GM18502 (cell line): ENCODE measurements at regions not wholly inside any gene's neighbourhood (a gene's known extent, or its start where the extent isn't known, plus 50 kb on each side); places are given as distances from the start of the nearest gene placed in this dataset.
"Not testable (repeated sequence)": the region's sequence is repeated elsewhere in the genome, so short reads cannot be mapped to it uniquely, and the experiment has no call there.

Experiments
- ATAC-seq: cut with Tn5 transposase; IDR thresholded peaks from one replicate; pipeline ENCODE4 v1.9.1; 2021; ENCODE audit warnings: mild to moderate bottlenecking; ENCODE audit not compliant: unreplicated experiment, poor library complexity

DNA sequence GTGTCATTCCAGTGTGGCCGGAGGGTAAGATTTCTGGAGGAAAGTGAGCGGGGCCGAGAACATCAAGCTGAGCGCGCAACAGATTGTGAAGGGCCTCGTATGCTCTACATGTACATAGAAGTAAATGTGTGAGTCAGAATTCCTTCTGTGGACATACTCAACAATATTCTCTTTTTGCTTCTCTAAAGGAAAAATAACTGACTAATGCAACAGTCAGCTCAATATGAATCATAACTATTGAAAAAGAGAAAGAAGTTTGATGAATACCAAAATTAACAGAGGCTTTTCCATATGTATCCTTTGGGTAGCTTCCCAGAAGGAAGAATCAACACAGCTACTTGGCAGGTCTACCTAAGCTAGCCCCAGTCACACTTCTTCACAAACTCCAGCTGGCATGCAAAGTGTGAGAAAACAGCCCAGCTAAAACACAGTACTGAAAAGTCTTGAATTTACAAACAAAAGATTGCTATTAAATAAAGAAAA, 87.5 kb upstream of the ZFP42 start:
- ATAC-seq, result no peak

DNA sequence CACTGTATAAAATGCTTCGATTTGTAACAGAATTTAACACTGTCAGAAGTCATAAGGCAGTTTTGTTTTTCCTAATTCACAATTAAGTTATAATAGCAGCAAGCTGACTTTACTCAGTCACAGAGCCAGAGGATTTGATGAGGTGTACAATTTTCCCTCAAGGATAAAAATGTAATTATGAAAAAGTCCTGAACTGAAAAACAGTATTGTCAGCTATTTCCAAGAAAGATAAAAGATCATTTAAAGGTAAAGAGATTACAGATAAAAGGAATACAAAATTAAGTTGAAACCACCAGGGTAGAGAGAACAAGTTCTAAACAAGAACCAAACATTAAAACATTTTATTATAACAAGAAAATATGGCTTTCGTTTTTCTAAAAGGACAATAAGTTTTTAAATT, 86.8 kb upstream of the ZFP42 start:
- ATAC-seq, result no peak

DNA sequence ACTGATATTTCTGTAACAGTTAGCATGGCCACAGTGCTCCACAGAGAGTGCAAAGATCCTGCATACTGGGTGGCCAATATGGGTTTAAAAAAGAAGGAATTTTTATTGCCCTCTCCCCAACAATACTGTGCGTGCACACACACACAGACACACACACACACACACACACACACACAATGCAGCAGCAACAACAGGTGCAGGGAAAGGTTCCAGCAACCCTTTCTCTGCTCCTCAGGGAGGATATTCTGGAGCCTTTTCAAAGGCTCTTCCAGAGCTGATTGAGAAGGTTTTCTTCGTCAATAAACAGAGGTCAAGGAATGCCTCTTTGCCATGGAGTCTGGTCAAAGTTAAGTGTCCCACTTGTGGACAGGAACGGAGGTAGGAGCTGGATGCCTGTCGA, 84.8 kb upstream of the ZFP42 start:
- no peak for ATAC-seq

DNA sequence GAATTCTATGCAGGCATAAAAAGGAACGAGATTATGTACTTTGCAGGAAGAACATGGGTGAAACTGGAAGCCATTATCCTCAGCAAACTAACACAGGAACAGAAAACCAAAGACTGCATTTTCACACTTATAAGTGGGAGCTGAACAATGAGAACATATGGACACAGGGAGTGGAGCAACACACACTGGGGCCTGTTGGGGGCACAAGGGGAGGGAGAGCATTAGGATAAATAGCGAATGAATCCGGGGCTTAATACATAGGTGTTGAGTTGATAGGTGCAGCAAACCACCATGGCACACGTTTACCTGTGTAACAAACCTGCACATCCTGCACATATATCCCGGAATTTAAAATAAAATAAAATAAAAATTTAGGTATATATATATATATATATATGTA, 80.2 kb upstream of the ZFP42 start:
- not testable (repeated sequence) for ATAC-seq

DNA sequence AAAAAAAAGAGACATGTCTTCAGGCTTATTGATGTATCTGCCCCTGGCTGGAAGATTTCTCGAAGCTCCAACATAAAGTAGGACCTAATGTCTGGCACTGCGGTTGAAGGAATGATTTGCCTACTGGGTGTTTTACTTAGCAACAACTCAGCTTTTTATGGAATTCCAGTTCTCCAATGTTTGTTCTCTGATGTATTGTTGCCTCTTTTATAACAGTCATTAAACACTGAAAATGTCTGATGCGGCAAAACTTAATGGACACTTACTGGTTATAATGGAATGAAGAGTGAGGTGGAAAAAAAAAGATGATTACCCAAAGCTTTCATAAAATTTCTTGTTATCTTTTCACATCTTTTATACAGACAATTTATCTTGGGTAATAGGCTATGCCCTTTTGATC, 75.6 kb upstream of the ZFP42 start:
- ATAC-seq, result no peak

DNA sequence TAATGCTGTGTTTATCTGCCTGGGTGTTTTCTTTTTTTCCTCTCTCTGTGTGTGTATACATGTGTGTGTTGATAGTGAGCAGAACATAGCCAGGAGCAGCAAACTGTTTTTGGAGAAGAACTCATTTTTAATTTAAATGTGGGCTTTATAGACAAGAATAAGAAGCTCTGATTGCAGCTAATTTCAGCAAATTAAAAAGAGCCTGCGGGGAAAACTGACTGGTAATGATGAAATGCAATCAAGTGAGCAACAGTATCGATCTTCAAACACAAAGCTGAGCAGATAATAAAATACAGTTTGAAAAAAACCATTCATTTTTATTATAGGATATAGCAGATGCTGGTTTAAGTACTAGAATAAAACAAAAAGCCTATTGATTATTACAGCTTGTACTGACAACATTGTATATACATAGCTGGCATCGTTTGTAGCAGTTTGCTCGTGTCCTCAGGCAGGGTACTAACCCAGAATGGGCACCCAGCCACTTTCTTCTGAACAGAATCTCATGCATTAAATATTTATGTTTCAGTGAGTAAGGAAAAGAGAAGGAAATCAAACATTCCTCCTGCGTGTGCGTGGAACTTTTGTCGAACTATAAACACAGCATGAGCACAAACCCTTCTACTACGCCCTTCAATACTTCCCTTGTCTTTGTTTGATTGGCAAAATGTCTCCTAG, 73.5 kb upstream of the ZFP42 start:
- no peak for ATAC-seq

DNA sequence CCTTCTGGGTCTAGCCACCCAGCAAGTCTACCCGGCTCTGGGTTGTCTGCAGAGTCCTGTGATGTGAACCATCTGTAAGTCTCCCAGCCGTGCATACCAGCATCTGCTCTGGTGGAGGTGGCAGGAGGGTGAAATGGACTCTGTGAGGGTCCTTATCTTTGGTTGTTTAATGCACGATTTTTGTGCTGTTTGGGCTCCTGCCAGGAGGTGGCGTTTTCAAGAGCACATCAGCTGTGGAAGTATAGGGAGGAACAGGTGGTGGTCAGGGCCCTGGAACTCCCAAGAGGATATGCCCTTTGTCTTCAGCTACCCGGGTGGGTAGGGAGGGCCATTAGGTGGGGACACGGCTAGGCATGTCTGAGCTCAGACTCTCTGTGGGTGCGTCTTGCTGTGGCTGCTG, 66.5 kb upstream of the ZFP42 start:
- ATAC-seq, result no peak

DNA sequence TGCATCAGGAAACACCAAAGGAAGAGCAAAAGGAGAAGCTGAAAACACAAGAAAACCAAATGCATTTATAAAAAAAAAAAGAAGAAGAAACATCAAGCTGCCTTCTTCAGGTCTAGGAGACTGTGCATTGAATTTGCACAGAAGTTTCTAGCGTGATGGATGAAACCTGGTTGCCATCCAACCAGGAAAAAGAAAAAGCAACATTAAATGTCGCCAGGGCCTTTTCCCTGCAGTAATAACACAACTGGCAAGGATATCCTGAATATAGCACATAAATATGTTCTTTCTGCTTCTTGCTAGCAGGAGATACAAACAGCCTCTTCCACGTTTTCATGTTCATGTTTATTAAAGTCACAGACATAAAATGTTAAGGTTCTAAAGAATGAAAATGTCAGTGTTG, 60.8 kb upstream of the ZFP42 start:
- ATAC-seq, result no peak

DNA sequence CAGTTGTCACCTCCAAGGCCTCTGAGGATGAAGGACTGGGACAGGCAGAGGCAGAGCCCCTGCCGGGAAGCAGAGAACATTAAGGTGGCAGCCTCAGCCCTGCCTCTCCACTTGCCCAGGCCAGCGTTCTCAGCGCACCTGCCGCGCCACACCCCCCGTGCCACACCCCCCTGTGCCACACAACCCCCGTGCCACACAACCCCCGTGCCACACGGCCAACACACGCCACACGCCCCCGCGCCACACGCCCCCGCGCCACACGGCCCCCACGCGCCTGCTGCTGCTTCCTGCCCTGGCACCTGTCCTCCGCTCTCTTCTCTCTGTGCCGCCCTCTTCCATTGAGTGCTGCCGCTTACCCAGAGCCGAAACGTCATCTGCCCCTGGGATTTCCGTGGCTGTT, 58.0 kb upstream of the ZFP42 start:
- no peak for ATAC-seq

DNA sequence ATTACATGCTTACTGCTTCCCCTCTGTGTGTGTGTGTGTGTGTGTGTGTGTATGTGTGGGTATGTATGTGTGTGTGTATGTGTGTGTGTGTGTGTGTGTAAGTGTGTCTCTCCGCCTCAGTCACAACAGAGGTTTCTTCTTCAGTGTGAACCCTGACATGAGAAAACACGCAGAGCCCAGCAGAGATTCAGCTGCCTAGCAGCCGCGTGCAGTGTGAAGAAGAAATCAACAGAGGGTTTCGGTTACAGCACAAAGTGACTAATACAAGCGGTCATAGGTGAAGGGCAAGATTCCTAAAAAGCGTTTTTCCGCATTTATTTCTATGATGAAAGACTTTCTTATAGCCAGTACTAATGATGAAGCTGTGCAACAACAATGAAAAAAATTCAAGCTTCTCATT, 55.3 kb upstream of the ZFP42 start:
- ATAC-seq, result no peak

DNA sequence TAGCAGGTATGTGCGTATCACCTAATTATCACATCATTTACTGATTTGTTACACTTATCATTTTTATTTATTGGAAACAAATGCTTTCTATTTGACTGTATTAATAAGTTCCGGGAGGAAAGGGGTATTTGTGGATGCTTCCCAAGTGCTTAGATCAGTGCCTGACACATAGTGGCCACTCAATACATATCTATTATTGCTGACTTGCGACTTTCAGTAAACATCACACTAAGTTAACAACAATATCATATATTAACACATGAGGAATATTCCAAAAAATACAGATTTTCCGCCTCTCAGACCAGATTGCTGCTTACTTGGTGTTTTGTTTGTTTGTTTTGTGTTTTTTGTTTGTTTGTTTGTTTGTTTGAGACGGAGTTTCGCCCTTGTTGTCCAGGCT, 52.6 kb upstream of the ZFP42 start:
- ATAC-seq, result no peak

DNA sequence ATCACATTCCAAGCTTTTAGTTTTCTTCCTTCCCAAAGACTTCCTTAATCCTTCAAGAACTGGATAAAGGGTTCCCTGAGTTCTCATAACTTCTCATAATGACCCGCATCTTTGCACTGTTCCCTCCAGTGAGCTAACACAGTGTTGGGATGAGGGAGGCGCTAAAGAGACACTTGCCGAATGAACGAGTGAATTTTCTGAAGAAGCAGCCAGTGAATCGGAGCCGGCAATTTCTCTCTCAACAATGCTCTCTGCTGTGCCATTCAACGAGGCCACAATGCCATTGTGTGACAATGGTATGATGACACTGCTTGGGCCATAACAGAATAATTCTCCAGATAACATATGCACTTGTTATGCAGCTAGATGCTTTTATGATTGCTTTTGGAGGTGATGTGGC, 51.4 kb upstream of the ZFP42 start:
- no peak for ATAC-seq
